Activated B cell treated with CpG ODN at 0.5 μM for 24 hours (primary cell): ENCODE measurements at regions not wholly inside any gene's neighbourhood (a gene's known extent, or its start where the extent isn't known, plus 50 kb on each side); places are given as distances from the start of the nearest gene placed in this dataset.
"Not testable (repeated sequence)": the region's sequence is repeated elsewhere in the genome, so short reads cannot be mapped to it uniquely, and the experiment has no call there.

Experiments used
- ATAC-seq: fragments of 200-7000 bp; cut with Tn5 transposase; one replicate; pipeline ENCODE4 v1.10.0; 2021; ENCODE audit warnings: low read depth, mild to moderate bottlenecking, moderate library complexity
- CTCF ChIA-PET: fragments of 350-600 bp; sonication (Branson Sonifier 250); formaldehyde crosslinking; loops from one replicate; lab custom pipeline; 2021; ENCODE audit warnings: antibody characterized with exemption; lab: Charles Lee
- POLR2A ChIA-PET: fragments of 350-600 bp; sonication (Branson Sonifier 250); formaldehyde crosslinking; loops from one replicate; lab custom pipeline; 2021; ENCODE audit warnings: antibody characterized with exemption; lab: Charles Lee
- DNase-seq: peaks from one replicate; pipeline ENCODE4 v3.0.0; 2022
- H3K27ac Mint-ChIP-seq: one replicate; pipeline ENCODE4 v1.8.0; 2020; ENCODE audit warnings: mixed read lengths
- H3K27me3 Mint-ChIP-seq: one replicate; pipeline ENCODE4 v1.8.0; 2021; ENCODE audit warnings: mixed read lengths
- H3K36me3 Mint-ChIP-seq: one replicate; pipeline ENCODE4 v1.8.0; 2021; ENCODE audit warnings: low read depth, mixed read lengths
- H3K4me1 Mint-ChIP-seq: one replicate; pipeline ENCODE4 v1.8.0; 2021; ENCODE audit warnings: mixed read lengths
- H3K4me3 Mint-ChIP-seq: one replicate; pipeline ENCODE4 v1.8.0; 2020; ENCODE audit warnings: mild to moderate bottlenecking, mixed read lengths
- H3K9me3 Mint-ChIP-seq: one replicate; pipeline ENCODE4 v1.8.0; 2020; ENCODE audit warnings: mixed read lengths
- CTCF ChIP-seq: fragments of 200-600 bp; IDR thresholded peaks from one replicate; pipeline ENCODE4 v1.8.0; 2022; ENCODE audit warnings: antibody characterized with exemption, mild to moderate bottlenecking
- intact Hi-C: fragments of 100-400 bp; cut with micrococcal nuclease; formaldehyde crosslinking; loops from one replicate; pipeline ENCODE4 v1.15.1; 2024

- CTCF ChIA-PET, result interaction anchor here (0.6 to 1.8 kb wide), 4 partner anchors 13 to 674 kb away, joined by 3 to 5 read pairs (median 4); no protein-coding TSS in a partner anchor
Observed at GRCh38 chr7:142481548-142481947, 223.7 kb upstream of the PRSS58 start.

GRCh38 chr7:142478479-142479220 is 220.8 kb upstream of the PRSS58 start:
- H3K36me3 Mint-ChIP-seq, result no peaks in the 10 kb centered on the region
- peaks cover 14% of the 10 kb centered on the region for H3K4me1 Mint-ChIP-seq
- no peak for TF ChIP-seq CTCF
- intact Hi-C loops, result no loop called here
- no peaks in the 10 kb centered on the region for H3K9me3 Mint-ChIP-seq
- DNase-seq (no peak), ATAC-seq (peak; percentile 49)
- H3K27me3 Mint-ChIP-seq, result peaks cover 13% of the 10 kb centered on the region
- ChIA-PET POLR2A (no interaction called here), CTCF (interaction anchor here (0.6 to 1.2 kb wide), 6 partner anchors 10 to 502 kb away, joined by 3 to 4 read pairs (median 3); no protein-coding TSS in a partner anchor)
- H3K4me3 Mint-ChIP-seq, result no peak overlapping the region
- no peak overlapping the region for H3K27ac Mint-ChIP-seq

More at GRCh38 chr7:142481548-142481947, 223.7 kb upstream of the PRSS58 start:
- no peaks in the 10 kb centered on the region for H3K9me3 Mint-ChIP-seq
- no peak for ATAC-seq
- peaks cover 15% of the 10 kb centered on the region for H3K27me3 Mint-ChIP-seq
- intact Hi-C loops, result no loop called here
- POLR2A ChIA-PET, result no interaction called here
- peaks cover 14% of the 10 kb centered on the region for H3K4me1 Mint-ChIP-seq
- no peak overlapping the region for H3K27ac Mint-ChIP-seq
- no peak for TF ChIP-seq CTCF
- no peak for DNase-seq
- H3K36me3 Mint-ChIP-seq, result no peaks in the 10 kb centered on the region
- H3K4me3 Mint-ChIP-seq, result no peak overlapping the region

DNA sequence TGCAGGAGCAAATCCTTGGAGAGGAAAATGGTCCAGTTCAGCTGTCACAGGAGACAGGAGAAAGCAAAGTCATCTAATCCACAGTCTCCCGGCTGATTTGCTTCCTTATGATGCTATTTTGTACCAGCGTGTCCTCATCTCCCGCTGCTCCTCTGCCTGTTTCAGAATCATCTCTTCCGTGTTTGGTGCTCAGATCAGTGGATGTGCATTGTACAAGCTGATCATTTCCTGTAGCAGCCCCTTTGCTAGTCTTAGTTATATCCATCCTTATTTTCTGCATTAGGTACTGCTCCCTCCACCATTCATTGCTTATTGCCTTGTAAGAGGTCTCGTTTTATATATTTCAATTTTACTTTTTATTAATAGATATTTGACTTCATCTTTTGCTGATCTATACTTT is 219.9 kb upstream of the PRSS58 start:
- POLR2A ChIA-PET, H3K4me1 Mint-ChIP-seq, H3K36me3 Mint-ChIP-seq, intact Hi-C loops, DNase-seq, ATAC-seq, H3K9me3 Mint-ChIP-seq, H3K4me3 Mint-ChIP-seq, H3K27ac Mint-ChIP-seq: not testable (repeated sequence)
- peaks cover 13% of the 10 kb centered on the region for H3K27me3 Mint-ChIP-seq
- CTCF ChIA-PET, result interaction anchor here (0.6 to 1.2 kb wide), 6 partner anchors 11 to 501 kb away, joined by 3 to 4 read pairs (median 3); no protein-coding TSS in a partner anchor

DNA sequence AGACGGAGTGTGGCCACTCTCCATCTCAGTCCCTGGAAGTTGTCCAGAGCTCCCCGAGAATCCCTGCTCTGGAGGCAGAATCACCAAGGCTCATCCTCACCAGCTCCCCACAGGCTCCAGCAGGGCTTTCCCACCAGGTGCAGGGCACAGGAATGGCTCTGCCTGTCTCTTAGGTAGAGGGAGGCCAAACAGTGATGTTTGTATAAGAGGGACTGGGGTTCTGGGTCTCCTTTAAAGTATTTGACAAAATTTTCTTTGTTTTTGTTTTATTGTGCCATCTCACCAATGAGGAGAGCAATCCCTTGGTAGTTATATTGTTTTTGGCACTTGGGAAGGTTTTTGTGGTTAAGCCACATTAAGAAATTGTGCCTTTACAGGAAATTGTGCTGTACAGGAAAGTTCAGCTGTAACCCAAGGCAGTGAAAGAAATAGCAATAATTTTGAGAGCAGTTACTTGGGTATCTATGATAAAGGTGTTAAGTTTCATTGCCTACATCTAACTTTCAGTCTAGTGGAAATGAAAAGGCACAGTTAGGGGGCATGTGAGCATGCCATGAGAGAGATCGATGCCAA is 219.3 kb upstream of the PRSS58 start:
- no peak for TF ChIP-seq CTCF
- peaks cover 13% of the 10 kb centered on the region for H3K27me3 Mint-ChIP-seq
- intact Hi-C loops, result no loop called here
- H3K27ac Mint-ChIP-seq, result no peak overlapping the region
- DNase-seq, result no peak
- CTCF ChIA-PET, result no interaction called here
- POLR2A ChIA-PET, result no interaction called here
- H3K9me3 Mint-ChIP-seq, result no peaks in the 10 kb centered on the region
- ATAC-seq, result no peak
- no peak overlapping the region for H3K4me3 Mint-ChIP-seq
- no peaks in the 10 kb centered on the region for H3K36me3 Mint-ChIP-seq
- H3K4me1 Mint-ChIP-seq, result peaks cover 9% of the 10 kb centered on the region

- no peak overlapping the region for H3K27ac Mint-ChIP-seq
- TF ChIP-seq CTCF, result no peak
- DNase-seq (no peak), ATAC-seq (no peak)
- CTCF ChIA-PET, result interaction anchor here (1.2 kb wide), 1 partner anchor 13 kb away, joined by 3 read pairs; no protein-coding TSS in a partner anchor
- peaks cover 17% of the 10 kb centered on the region for H3K27me3 Mint-ChIP-seq
- no peak overlapping the region for H3K4me3 Mint-ChIP-seq
- H3K9me3 Mint-ChIP-seq, result no peaks in the 10 kb centered on the region
- peaks cover 9% of the 10 kb centered on the region for H3K4me1 Mint-ChIP-seq
- POLR2A ChIA-PET, result no interaction called here
- intact Hi-C loops, result no loop called here
- H3K36me3 Mint-ChIP-seq, result no peaks in the 10 kb centered on the region
Observed at GRCh38 chr7:142476077-142476476, 218.2 kb upstream of the PRSS58 start.
